GM21737 (cell line): ENCODE measurements at regions not wholly inside any gene's neighbourhood (a gene's known extent, or its start where the extent isn't known, plus 50 kb on each side); places are given as distances from the start of the nearest gene placed in this dataset.
"Not testable (repeated sequence)": the region's sequence is repeated elsewhere in the genome, so short reads cannot be mapped to it uniquely, and the experiment has no call there.

ENCODE experiments used
- ATAC-seq: cut with Tn5 transposase; IDR thresholded peaks from one replicate; pipeline ENCODE4 v1.9.1; 2021; ENCODE audit warnings: mild to moderate bottlenecking, moderate library complexity; ENCODE audit not compliant: unreplicated experiment

DNA sequence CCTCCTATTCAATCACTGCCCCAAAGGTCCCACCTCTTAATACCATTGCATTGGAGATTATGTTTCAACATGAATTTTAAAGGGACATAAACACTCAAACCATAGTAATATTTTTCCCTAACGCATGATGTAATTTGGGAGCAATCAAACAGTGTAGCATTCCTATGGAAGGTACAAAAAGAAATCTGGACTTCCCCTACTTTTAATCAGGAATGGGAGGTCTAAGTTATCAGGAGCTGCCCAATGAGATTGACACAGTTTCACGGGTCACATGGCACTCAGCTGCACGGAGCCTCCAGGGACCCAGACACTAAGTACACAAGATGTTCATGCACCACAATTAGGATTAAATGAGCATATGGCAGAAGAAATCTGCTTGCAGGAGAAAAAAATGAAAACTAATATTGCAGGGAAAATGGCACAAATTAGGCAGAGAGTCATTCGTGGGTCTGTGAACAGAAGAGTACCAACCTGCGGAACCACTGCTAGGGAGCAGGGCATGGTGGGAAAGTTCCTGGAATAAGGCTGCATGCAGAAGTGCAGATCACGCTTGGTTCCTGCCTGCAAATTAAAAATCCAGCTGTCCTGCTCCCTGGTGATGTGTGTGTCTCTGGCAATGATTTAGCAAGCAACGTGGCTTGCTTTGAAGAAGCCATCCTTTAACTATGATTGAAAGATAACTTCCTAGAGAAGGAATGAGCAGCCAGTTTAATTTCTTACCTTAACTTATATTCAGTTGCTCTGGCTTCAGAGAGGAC is 326.6 kb upstream of the ID2 start:
- no peak for ATAC-seq

DNA sequence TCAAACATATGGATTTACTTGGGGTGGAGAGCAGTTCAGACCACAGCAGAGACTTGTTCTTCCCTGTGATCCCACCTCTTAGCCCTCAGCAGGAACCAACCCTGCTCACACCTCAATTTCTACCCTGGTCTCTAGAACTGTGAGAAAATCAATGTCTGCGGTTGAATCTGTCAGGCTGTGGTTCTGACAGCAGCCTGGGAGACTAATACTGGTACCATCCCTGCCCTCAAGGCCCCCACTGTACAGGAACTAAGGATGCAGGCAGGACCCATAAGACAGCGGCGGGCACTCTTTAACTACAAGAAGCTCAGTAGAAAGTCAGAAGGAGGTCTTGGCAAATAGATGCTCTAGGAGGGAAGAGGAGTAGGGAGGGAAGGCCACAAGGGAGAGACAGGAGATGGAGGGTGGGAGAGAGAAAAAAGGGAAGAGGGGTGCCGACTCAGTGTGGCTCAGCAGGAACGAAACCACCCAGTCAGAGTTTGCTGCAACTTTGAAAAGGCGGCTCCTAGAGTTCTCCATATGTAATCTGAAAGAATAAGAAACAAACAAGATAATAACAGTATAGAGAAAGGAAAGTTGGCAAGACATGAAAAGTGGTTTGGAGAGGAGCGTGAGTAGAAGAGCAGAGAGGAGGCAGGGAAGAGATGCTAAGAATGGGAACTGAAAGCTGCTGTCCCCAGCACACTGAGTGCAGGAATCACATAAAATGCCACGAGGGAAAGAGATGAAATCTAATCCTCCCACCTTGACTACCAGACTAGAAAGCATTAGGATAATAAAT is 323.9 kb upstream of the ID2 start:
- no peak for ATAC-seq

- no peak for ATAC-seq
Observed at GRCh38 chr2:8361930-8362329, 319.9 kb upstream of the ID2 start.

DNA sequence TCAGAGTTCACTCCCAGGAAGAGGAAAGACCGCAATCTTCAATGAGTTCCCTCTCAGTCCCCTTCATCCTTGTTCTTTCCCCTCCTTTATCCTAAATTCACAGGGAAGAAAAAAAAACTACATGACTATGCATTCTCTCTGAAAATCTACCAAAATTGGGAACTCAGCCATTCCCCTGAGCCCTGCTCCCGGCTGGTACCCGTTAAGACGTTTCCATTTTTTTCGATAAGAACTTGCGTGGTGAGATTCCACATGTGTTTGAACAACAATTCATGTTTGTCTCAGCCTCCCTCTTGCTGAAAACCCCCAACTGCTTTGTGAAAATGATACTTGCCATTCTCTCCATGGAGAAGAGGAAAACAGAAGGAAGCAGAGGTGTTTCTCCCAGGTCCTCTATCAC is 318.7 kb upstream of the ID2 start:
- no peak for ATAC-seq

DNA sequence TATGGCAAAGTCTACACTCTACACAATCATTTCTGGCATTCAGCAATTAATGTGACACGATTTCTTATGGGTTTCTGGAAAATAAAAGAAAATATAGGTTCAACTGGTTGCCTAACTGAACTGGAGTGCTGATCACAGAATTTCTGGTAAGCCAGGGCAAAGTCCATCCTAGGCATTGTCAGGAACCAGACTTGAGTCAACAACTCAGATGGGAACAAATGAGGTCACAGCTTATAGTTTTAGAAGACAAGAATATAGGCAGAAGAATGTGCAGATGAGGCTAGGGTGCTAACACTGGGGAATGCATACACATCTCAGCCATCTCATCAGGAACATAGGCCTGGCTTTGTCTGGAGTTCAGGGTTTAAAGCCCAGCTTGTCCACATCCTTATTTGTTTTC is 317.2 kb upstream of the ID2 start:
- ATAC-seq = no peak

DNA sequence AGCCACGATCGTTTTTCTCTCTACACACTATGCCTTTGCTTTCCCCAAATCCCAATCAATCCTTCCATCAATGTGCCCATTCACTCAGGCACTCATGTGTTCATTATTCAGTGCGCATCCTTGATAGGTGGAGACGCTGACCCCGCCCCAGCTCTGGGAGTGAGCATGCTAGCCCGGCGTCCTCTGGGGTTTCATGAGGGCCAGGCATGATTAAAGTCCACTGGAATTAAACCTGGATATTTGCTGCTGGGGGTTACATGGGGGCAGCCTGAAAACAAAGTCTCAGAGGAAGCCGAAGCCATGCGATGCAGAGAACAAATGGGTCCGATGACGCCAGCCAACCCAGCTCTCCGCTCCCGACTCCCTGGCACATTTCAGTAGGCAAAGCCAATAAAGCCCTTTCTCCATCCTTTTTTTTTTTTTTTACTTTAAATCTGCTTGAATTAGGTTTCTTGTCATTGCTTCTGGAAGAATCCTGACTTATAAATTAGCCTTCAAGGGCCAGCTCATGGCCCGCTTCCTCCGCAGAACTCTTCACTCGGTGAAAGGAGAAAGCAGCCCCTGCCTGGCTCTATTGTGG is 316.4 kb upstream of the ID2 start:
- no peak for ATAC-seq

GRCh38 chr2:8367833-8368232 is 314.0 kb upstream of the ID2 start:
- no peak for ATAC-seq

GRCh38 chr2:8368463-8368862 is 313.4 kb upstream of the ID2 start:
- ATAC-seq = no peak

DNA sequence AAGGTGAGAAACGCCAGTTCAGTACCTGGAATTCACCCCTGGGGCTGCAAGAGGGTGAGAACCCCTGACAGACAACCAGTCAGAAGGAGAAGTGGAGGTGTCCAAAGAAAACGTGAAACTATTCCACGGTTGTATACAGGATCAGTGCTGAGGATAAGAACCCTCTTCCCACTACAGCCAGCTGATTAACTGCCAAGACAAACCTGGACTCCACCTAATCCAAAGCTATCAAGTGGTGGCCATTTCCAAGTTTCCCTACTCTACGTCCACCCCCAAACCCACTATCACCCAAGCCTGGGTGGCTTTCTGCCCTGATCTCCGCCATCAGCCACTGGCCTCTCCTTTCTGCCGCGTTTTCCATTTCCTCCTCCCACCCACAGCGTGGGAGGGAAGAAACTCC is 312.3 kb upstream of the ID2 start:
- ATAC-seq = no peak

DNA sequence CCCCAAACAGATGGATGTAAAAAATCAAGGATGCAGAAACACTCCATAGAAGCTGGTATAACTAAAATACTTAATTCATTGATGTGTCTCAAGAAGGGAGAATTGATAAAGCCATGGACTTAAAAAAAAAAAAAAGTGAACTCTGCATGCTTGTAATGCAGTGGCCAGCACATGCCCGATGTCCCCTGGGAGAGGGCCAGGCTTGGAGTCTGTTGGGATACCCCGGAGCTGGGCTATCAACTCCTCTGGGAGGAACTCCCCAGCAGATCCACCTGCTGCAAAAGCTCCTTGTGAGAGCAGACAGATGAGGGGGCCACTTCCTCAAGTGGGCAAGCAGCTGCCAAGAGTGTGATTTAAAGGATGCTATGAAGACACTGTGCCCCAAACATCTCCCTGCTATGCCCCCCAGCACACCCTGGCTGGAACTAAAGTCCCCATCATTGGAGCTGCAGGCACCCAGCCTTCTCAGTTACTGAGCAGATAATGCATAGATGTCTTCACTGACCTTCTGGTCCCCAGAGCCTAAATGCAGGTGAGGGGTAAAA is 311.5 kb upstream of the ID2 start:
- ATAC-seq = no peak

GRCh38 chr2:8371653-8372052 is 310.2 kb upstream of the ID2 start:
- no peak for ATAC-seq

GRCh38 chr2:8374782-8375181 is 307.1 kb upstream of the ID2 start:
- ATAC-seq = no peak

- no peak for ATAC-seq
Observed at GRCh38 chr2:8376603-8377410, 305.0 kb upstream of the ID2 start.

DNA sequence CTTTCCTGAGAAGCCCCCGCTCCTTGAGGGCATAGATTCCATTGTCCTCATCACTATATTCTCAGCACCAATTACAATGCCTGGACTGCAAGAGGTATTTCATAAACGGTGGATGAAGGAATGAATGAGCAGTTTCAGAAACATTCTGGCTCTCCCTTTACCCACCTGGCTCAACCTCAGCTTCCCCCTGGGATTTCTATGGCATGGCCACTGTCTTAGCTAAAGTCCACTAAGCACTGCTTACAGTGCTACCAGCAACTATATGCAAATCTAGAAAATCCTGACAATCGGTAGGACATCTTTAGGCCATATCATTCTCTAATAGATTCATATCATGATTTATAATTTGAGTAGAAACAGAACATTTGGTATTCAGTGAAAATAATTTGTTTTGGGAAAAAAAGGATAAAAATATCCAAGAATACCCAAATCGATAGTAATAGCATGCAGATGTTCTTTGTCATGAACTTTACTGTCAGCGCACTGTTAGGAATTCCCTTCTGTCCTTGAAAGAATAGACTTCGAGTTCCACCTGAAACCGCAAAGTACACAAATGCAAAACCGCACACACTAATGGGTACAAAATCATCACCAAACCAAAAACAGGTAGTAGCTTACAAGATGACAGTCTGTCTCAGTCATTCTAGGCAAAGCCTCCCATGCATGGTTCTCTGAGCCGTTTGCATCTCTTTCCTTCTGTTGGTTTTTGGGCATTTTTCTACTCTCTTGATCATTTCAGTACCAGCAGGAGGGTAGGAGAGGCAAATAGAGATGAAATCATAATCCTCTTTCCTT is 303.6 kb upstream of the ID2 start:
- ATAC-seq = no peak

DNA sequence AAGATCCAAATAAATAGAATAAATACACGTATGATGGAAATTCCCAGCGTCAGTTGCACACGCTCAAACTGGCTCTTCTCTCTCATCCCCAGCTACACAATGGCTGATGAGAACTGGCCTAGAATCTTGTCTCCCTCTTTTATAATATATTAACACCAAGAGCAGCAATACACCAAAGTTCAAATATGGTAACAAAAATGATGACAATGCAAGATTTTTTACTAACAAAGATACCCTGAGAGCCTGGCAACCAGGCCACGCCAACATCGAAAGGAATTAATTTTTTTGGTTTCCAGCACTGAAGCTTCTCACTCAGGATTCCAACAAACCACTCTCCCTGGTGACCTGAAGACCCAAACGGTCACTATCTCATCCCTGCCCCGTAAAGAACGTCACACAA is 302.7 kb upstream of the ID2 start:
- ATAC-seq = no peak

DNA sequence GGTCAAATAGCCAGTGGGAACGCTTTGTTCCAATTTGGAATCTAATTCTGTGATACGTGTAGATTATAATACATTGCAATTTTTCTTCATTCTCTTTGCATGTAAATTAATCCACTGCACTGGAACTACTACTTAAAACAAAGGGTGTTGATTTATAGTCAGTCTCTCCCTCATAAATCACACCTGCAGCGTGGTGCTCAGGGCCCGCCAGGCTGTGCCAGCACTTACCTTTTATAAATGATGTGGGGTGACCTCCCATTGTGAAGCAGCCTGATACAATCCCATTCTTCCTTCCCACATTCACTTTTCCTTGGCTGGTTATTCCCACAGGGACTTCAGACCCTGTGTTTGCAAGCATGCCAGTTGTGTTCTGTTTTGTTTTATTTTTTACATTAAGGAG is 302.3 kb upstream of the ID2 start:
- ATAC-seq = no peak

DNA sequence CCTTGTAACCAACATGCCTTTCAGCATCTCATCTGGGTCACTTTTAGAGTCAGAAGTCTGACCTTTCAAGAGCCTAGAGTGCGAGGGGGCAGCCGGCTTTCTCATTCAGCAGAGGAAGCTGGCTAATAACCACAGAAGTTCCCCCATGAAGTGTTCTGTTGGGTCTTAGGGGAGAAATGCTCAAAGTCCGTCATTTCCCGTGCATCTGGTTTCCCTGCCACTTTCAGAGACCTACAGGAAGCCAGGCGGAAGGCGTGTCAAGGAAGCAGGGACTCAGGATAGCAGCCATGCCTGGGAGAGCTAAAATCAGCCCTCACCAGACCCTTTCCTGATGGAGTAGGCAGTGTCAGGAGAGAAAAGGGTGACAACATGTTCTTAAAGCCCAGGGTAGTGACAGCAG is 301.8 kb upstream of the ID2 start:
- peak; percentile 35 for ATAC-seq

- ATAC-seq = peak; percentile 65
Observed at GRCh38 chr2:8380566-8380965, 301.3 kb upstream of the ID2 start.

GRCh38 chr2:8382485-8382884 is 299.4 kb upstream of the ID2 start:
- ATAC-seq = no peak

DNA sequence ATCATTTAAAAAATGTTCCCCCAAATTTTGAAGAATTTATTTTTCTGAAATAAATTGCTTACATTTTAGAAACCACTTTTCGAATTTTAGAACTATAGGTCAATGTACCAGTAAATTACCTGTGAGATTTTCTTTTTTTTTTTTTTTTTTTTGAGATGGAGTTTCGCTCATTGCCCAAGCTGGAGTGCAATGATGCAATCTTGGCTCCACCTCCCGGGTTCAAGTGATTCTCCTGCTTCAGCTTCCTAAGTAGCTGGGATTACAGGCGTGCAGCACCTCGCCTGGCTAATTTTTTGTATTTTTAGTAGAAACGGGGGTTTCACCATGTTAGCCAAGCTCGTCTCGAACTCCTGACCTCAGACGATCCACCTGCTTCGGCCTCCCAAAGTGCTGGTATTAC is 295.1 kb upstream of the ID2 start:
- not testable (repeated sequence) for ATAC-seq
